ENCODE measurements at regions not wholly inside any gene's neighbourhood (a gene's known extent, or its start where the extent isn't known, plus 50 kb on each side); places are given as distances from the start of the nearest gene placed in this dataset.
A peak's percentile ranks its signal among the peaks of the same experiment; 100 is the strongest.

DNA sequence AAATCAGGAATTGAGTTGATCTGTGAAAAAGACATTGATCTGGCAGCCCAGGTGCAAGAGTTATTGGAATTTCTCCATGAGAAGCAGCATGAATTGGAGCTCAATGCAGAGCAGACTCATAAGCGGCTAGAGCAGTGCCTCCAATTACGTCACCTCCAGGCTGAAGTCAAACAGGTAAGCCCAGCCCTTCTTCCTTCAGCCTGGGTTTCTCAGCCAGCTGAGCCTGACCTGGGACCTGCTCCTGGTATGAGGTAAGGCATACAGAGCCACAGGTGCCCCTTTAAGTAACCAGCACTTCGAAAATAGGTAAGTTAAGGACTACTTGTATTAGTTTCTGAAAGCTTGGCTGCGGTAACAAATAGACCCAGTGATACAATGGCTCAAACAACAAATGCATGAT, 307.4 kb upstream of the UMPS start:
- Histone ChIP-seq H3K9me3 (ENCODE audit: low read length) (no peaks in the 10 kb centered on the region), H3K4me2 (ENCODE audit: low read depth, low read length) (no peak overlapping the region), H4K20me1 (ENCODE audit: insufficient read depth, low read length) (no peaks in the 10 kb centered on the region), H3K9ac (ENCODE audit: insufficient read depth, low read depth, low read length) (no peak overlapping the region), H2AFZ (ENCODE audit: low read length) (no peak overlapping the region), H3K4me1 (ENCODE audit: insufficient read depth, low read length) (no peaks in the 10 kb centered on the region), H3K79me2 (ENCODE audit: insufficient read depth, low read length) (no peaks in the 10 kb centered on the region), H3K36me3 (replicated peaks in 1 of 2; ENCODE audit: control insufficient read depth in 1 of 2, insufficient read depth in 2 of 2, low read length in 2 of 2) (no peaks in the 10 kb centered on the region), H3K27me3 (ENCODE audit: control insufficient read depth in 1 of 2, insufficient read depth in 2 of 2, low read length in 2 of 2) (peaks cover 0 to 4% of the 10 kb centered on the region in 2 experiments; a peak in 2 of 5 replicates), H3K4me3 (replicated peaks in 1 of 3; ENCODE audit: insufficient read depth in 1 of 3, low read depth in 2 of 3, low read length in 3 of 3) (no peak overlapping the region), H3K27ac (ENCODE audit: extremely low read length, insufficient read depth, low read length) (no peak overlapping the region)
- TF ChIP-seq NRL (CRISPR knock-in tag; IDR thresholded peaks at IDR 0.05; ENCODE audit: borderline replicate concordance) = no peak
- 0 out of 2 replicates have a peak, but pooled peaks have one; percentile 32 for TF ChIP-seq ATF7 (IDR thresholded peaks at IDR 0.05)
- TF ChIP-seq ATF7 (CRISPR knock-in tag; IDR thresholded peaks at IDR 0.05) = no peak
- TF ChIP-seq ZBTB7B (CRISPR knock-in tag; IDR thresholded peaks at IDR 0.05) = no peak
- BruUV-seq (replicated peaks) = no TSS peak
- ATAC-seq (no peak), DNase-seq (ENCODE audit: low spot score) (no peak), FAIRE-seq (no peak)
- ChIA-PET CTCF (ENCODE audit: low intra/inter-chr PET ratio, low total read pairs) (no interaction called here), POLR2A (no interaction called here)
- intact Hi-C loops (cut with micrococcal nuclease; ENCODE audit: unreplicated experiment) (no loop called here), in situ Hi-C loops (cut with HindIII; ENCODE audit: extremely low pct_ligation_motif_present, low pct_unique_long_range_greater_than_20kb) (no loop called here)
- WGBS (ENCODE audit: low lambda C conversion rate) = 24% methylated on average over 3 of the region's 4 CpGs

DNA sequence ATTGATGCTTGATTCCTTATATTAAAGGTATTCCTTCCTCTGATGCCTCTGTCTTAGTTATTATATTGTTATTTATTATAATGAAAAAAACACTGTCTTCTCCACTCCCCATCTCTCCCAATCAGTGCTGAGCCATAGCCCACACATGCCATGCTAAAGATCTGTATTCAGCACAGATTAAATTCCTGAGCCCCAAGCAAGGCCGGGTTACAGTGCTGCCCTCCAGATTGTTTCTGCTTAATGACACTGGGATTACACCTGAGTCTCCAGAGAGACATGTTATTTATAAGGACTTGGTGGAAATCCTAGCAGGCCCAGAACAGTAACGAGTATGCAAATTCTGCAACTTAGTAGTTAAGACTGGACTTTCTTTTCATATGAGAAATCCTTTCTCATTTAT, 305.9 kb upstream of the UMPS start:
- Histone ChIP-seq H3K4me1 (ENCODE audit: insufficient read depth, low read length) (no peaks in the 10 kb centered on the region), H3K27me3 (ENCODE audit: control insufficient read depth in 1 of 2, insufficient read depth in 2 of 2, low read length in 2 of 2) (peaks cover 0 to 4% of the 10 kb centered on the region in 2 experiments; a peak in 2 of 5 replicates), H4K20me1 (ENCODE audit: insufficient read depth, low read length) (no peaks in the 10 kb centered on the region), H3K79me2 (ENCODE audit: insufficient read depth, low read length) (no peaks in the 10 kb centered on the region), H3K27ac (ENCODE audit: extremely low read length, insufficient read depth, low read length) (no peak overlapping the region), H3K9me3 (ENCODE audit: low read length) (no peaks in the 10 kb centered on the region), H3K4me2 (ENCODE audit: low read depth, low read length) (no peak overlapping the region), H2AFZ (ENCODE audit: low read length) (no peak overlapping the region), H3K4me3 (replicated peaks in 1 of 3; ENCODE audit: insufficient read depth in 1 of 3, low read depth in 2 of 3, low read length in 3 of 3) (no peak overlapping the region), H3K36me3 (replicated peaks in 1 of 2; ENCODE audit: control insufficient read depth in 1 of 2, insufficient read depth in 2 of 2, low read length in 2 of 2) (no peaks in the 10 kb centered on the region), H3K9ac (ENCODE audit: insufficient read depth, low read depth, low read length) (no peak overlapping the region)
- no peak for FAIRE-seq
- intact Hi-C loops (cut with micrococcal nuclease; ENCODE audit: unreplicated experiment) (no loop called here), in situ Hi-C loops (cut with HindIII; ENCODE audit: extremely low pct_ligation_motif_present, low pct_unique_long_range_greater_than_20kb) (no loop called here)
- DNase-seq (ENCODE audit: low spot score) = no peak
- 0% methylated on average over 2 of the region's 2 CpGs for WGBS (ENCODE audit: low lambda C conversion rate)
- TF ChIP-seq, protein P1, sequence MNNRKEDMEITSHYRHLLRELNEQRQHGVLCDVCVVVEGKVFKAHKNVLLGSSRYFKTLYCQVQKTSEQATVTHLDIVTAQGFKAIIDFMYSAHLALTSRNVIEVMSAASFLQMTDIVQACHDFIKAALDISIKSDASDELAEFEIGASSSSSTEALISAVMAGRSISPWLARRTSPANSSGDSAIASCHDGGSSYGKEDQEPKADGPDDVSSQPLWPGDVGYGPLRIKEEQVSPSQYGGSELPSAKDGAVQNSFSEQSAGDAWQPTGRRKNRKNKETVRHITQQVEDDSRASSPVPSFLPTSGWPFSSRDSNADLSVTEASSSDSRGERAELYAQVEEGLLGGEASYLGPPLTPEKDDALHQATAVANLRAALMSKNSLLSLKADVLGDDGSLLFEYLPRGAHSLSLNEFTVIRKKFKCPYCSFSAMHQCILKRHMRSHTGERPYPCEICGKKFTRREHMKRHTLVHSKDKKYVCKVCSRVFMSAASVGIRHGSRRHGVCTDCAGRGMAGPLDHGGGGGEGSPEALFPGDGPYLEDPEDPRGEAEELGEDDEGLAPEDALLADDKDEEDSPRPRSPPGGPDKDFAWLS (CRISPR knock-in tag; IDR thresholded peaks at IDR 0.05; ENCODE audit: borderline replicate concordance) = no peak
- no peak for TF ChIP-seq SP140L (CRISPR knock-in tag; IDR thresholded peaks at IDR 0.05; ENCODE audit: borderline replicate concordance)
- TF ChIP-seq MATR3 (CRISPR knock-in tag; IDR thresholded peaks at IDR 0.05) = no peak
- POLR2A ChIA-PET = no interaction called here
- CTCF ChIA-PET (ENCODE audit: low intra/inter-chr PET ratio, low total read pairs) = no interaction called here
- no TSS peak for BruUV-seq (replicated peaks)
- ATAC-seq = no peak

Data from HepG2 (cell line).